GM18907 (cell line): ENCODE measurements at regions not wholly inside any gene's neighbourhood (a gene's known extent, or its start where the extent isn't known, plus 50 kb on each side); places are given as distances from the start of the nearest gene placed in this dataset.

Source experiments
- ATAC-seq: cut with Tn5 transposase; IDR thresholded peaks from one replicate; pipeline ENCODE4 v1.9.1; 2021; ENCODE audit warnings: mild to moderate bottlenecking, moderate library complexity; ENCODE audit not compliant: unreplicated experiment

DNA sequence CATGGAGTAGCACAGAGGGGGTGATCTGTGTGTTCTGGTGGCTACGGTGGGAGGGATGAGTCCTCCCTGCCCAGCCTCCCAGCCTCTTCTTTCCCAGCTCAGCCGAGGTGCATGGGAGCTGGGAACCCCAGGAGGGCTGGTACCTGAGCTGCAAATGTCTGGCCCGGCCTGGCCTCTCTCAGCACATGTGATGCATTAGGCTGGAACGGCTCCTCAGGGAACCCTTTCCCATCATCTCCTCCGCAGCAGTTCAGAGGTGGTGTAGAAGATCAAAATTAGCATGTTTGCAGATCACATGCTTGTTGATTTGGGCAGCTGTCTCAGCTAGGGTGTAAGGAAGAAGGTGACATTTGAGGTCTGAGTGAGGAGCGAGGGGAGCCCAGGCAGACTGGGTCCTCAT, 126.6 kb downstream of the EMX2 start:
- no peak for ATAC-seq

DNA sequence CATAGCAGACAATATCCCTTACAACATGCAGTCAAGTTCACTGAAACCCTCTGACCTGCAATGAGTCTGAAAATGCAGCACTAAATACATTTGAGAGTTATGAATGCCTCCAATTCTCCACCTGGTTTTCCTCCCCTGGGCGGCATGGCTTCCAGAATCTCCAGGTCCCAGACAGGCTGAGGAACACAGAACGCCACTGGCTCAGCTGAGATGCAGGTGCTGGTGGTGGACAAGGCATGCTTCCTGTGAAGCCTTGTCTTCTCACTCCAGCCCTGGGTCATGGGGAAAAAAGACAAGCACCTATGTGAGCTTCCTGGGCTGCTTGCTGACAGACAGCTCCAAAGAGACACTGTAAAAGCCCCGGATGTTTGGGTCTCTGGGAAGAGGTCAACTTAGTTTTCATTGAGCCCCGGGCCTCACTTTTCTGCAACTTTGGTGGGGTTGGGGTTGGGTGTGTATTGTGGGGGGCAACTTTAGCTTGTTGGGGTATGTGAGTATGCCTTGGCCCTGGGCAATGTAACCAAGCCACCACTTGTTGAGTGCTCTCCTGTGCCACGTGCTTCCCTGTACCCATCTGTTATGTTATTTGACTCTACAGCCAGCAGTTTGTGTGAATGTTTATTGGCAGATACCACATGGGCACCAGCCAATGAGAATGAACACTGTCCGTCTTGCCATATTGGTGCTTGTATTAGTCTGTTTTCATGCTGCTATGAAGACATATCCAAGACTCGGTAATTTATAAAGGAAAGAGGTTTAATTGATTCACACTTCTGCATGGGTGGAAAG, 127.8 kb downstream of the EMX2 start:
- ATAC-seq: no peak

DNA sequence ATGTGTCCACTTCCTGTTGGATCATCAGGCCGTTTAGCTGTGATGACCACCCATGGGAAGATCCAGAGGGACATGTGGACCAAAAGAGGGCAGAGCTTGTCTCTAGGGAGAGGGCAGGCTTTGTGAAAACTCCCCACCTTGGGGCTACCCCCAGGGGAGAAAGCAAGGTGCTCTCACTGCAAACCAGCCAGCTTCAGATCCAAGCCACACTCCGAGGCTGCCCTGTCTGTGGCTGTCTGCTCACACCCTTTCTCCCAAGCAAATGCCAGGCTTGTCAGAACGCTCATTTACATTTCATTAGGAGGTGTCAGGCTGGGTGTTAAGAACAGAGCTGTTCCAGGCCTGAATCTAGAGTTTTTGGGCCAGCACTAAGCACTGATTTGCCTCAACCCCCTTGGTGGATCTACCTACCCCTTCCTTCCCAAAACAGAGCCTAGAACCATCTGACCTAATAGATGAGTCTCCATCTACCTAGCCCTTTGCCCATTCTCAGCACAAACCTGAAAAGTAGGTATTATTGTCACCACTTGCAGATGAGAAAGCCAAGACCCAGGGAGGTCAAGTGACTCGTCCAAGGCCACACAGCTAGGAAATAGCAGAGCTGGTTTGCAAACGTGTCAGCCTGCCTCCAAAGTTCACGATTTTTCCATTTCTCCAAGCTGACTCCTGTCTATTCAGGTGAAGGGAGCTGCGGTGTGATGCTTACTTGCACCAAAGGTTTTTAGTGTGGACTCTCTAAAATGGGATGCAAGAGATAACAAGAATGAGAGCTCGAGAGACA, 130.9 kb downstream of the EMX2 start:
- ATAC-seq: no peak

DNA sequence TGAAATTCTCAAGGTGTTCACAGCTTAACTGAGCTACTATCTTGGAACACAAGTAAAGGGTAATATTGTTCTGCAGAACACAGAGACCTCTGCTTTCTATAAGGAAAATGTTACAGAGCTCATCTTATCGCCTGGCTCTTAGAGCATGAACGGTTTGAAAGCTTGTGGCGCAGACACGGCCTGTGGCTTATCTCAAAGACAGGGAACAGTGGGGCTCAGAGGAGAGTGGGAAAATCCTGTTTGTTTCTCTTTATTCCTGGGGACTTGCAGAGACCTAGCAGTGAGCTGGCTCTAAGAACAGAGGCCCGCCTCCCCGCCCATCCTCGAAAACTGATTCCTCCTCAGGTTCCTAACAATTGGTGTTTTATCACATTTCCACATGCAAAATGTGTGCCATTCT, 131.7 kb downstream of the EMX2 start:
- ATAC-seq: no peak

DNA sequence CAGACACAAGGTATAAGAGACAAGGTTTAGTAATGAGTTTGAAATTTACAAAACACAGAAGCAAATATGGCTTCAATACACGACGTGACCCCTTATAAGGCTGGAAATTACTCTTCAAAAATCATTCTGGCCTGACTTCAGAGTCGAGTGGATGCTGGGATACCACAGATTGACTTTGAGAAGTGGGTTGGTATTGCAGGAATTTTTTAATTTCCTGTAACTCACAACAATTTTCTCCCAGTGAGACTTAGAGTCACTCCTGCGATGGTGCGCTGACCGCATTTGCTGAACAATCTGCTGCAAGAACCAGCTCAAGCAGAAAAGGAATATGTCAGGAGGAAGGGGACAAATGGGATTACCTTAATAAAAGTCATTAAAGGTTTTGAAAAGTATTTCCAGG, 132.1 kb downstream of the EMX2 start:
- ATAC-seq: no peak

DNA sequence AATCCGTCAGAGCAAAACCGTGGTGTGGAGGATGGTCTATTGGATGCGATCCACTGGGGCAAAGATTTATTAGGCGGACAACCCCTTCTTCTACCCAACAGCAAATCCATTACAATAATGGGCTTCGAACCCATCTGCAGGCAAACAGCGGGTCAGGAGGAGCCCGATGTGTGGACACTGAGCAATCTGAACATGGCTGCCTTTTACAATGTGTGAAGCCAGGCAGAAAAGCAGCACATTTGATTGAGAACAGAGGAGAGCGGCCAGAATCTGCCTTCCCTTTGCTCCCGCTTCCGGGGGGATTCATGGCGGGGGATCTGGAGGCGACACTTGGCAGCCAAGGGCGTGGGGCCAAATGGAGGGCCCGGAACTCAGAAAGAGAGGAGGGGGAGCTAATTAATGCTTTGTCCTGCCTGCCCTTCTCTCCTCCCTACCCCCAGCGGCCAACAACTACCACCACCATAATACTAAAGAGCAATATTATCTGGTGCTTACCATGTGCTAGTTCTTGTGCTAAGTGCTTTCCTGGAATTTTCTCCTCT, 133.0 kb downstream of the EMX2 start:
- ATAC-seq: no peak

DNA sequence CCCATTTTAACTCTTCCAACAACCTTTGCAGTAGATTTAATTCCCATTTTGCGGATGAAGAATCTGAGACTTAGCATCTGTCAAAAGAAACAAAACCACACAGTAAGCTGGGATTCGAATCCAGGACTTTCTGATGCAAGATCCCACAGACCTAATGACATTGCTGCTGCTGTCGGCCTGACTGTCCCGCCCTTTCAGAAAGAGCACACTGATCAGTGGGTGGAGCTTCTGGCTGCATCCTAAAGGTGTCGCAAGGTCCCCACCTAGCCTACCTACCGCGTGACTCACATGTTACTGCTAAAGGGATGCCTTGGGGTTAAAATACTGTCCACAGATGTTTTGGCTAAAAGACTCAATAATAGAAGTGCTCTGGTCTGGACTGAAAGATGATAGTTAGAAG, 134.7 kb downstream of the EMX2 start:
- ATAC-seq: no peak

DNA sequence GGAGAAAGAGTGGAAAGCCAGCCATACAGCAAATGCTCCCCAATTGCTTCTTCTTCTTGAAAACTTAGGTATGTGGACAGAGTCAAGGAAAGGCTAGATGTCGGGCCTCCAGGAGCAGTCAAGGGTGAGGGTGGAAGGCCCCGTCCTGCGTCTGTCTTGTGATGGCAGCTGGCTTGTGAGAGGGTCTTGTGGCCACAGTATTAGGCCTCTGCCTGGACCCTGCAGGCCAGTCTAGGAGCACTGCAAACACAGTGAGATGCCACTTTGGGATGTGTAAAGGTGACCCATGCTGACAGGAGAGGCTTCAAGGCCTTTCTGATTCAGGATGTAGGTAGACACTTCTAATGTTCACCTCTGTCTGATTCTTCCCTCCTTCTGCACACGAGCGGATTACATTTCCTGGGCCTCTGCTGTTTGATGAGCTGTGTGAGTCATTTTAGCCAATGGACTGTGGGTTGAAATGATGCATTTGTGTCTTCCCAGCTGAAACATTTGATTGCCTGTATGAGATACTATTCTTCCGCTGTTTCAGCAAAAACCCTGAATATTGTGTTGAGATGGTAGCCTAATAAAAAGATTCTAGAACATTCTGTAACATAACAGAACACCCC, 135.4 kb downstream of the EMX2 start:
- no peak for ATAC-seq

DNA sequence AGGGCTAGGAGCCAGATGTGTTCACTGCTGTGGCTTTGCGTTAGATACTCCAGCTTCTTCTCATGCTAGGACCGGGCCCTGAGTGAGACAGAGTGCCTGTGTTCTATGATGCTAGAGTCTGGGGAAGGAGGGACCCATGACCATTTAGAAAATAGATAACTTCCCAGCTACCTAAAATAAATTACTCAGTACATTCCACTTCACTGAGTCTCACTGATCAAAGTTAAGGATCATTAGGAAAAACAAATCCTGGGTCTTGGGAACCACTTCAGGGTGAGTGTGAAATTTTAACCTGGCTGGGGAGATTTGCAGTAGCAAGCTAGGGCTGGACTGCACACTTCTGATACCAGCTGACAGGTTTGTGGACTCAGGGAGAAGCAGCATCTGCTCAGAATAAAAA, 138.1 kb downstream of the EMX2 start:
- ATAC-seq: no peak

DNA sequence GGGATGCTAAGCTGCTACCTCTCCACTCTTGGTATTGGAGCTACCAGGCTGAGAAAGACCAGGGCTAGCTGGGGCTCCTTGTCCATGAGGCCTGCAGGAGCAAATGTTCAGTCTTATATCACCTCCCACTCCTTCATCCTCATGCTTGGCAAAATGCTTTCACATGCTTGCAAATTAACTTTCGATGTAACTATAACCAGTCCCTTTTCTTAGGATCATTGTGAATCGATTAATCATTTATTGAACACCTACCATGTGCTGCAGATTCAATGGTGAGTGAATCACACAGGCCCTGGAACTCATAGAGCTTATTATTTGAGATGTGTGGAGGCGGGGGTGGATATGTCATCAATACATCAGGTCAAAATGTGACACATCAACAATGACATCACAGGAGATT, 138.6 kb downstream of the EMX2 start:
- no peak for ATAC-seq

DNA sequence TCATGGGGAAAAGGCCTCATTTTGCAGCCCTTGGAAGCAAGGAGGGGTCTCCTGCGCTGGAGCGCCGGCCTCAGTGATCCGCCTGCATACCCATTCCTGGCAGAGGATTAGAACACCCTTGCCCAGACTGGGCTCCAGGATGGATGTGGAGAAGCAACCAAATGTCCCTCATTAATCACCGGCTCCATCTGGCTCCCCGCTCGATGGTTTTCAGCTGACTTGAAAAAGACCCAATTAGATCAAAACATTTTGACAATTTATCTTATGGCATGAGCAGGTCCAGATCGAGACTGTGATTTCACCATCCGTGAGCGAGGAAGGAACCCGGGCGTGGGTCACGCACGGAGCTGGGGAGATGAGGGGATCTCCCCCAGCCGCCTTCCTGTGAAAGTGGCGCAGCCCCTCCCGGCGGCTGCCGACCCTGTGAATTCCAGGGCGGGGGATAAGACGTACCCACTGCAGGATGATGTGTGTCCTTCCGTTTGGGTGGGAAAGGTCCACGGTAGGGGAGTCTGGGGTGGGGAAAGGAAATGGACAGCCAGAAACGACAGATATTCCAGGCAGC, 141.6 kb downstream of the EMX2 start:
- ATAC-seq: no peak

DNA sequence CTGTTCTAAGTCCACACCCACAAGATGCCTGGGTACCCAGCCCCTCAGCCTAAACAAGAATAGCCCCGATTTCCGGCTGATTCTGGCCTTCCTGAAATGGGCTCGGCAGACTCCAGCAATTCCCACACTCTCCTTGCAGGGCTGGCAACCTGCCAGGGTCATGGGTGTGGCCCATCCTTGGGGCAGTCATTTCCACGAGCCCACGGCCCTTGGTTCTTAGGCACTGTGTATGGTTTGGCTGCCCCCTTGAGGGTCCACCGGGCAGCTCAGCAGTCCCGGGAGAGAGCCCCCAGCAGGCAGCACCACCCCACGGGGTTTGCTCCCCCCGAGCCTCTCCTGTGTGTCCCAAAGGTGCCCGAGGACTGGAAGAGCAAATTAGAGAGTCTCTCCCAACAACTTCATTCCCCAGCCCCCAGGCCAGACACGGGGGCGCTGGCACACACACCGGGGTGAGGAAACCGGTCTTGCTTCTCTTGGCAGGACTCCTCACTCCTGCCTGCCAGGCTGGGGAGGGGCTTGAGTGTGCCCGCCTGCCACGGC, 142.2 kb downstream of the EMX2 start:
- no peak for ATAC-seq

DNA sequence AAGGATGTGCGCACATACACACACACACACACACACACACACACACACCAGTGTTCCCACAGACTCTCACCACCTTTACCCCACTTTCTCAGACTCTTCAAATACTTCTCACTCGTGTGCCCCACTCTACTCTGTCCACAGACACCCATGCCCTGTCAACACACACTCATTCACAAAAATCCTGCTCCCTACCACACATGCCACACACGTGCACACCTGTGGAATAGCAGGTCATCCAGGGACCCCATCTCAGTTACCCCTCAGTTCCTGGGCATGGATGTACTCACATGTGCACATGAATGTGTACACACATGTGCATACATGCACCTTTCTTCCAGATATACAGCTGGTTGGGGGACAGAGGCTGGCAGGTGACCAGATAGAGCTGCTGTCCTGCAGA, 142.9 kb downstream of the EMX2 start:
- ATAC-seq: no peak

DNA sequence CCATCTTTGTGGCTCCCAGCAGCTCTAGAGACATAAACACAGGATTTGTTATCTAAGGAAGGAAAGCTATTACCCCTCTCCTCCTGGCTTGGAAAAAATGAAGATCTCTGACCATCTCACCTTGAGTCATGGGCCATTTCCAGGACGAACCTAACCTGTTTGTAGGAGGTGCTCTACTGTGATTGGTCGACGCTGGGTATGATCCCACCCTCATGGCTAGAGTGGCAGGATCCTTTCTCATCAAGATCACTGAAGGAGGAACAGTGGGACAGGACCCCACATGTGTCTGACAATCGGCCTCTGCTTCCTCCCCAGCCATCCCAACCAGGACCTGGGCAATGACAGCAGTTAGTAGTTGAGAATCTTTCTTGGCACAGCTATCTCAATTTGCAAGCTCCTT, 144.1 kb downstream of the EMX2 start:
- no peak for ATAC-seq

DNA sequence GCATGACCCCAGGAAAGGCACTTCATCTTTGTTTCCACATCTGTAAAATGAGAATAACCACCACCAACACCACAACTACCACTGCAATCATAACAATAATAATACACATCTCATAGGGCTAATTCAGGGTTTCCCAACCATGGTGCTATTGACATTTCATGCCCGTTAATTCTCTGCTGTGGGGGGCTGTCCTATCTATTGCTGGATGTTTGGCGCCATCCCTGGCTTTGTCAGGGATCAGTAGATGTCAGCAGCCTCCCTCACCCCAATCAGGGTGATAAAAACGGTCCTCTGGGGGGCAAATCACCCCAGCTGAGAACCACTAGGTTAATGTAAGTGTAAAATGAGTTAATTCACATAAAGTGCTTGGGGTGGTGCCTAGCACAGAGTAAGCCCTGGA, 145.8 kb downstream of the EMX2 start:
- no peak for ATAC-seq

DNA sequence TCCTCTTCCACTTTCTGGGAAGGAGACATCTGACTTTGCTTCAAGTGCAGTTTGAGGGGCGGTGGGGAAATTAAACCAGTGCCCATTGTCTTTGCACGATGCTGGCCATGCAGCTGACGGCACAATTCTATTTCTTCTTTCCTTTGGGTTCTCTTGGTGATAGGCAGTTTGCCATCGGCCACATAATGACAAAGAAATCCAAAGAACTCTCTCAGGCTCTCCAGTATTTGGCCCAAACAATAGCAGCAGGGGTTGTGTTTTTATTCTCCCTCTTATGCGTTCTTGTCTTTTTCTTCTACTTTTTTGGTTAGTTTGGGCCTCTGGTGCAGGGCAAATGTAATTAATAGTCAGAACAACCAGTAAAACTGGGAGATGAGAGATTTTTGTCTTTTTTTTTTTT, 147.0 kb downstream of the EMX2 start:
- no peak for ATAC-seq

DNA sequence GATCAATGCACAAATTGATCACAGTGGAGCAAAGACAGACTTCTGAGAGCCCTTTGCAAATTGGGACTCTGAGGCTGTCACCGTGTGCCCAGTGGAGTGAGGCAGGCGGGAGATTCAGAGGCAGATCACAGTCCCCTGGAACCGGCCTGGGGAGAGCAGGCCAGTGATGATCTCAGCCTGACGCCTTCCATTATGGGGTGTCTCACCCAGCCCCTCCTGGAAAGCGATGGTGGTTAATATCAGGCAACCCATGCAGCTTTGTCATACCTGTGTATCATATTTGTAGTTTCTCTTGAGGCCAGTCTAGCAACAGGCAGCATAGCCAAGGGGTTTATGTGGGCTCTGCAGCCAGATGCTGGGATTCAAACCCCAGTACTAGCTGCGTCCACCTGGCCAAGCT, 147.8 kb downstream of the EMX2 start:
- no peak for ATAC-seq

DNA sequence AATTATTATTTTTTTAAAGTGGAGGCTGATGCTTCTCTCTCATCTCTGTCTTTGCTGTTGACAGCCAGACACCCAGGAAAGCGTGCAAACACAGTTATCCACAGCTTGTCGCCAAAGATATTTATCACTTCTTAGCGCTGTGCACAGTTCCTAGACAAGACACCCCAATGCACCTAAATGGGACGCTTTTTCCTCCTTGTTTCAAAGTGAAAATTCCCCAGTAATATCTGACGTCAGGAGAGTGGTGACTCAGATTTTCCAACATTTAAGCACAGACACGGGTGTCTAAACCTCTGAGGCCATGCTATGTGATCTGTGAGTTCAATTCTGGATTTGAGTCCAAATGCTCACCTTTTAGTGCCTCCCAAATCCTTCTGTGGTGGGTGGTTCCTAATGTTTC, 151.6 kb downstream of the EMX2 start:
- ATAC-seq: no peak

DNA sequence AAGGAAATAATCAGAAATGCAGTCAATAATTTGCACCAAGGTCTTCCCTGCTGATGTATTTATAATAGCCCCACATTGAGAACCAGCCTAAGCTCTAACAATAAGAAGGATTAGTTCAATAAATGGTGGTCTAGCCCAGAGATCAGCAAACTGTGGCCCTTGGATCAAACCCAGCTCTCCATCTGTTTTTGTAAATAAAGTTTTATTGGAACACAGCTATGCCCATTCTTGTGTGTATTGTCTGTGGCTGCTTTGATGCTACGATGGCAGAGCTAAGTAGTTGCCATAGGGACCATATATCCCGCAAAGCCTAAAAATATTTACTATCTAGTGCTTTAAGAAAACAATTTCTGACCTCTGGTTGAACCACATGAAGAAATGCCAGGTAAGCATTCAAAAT, 154.9 kb downstream of the EMX2 start:
- no peak for ATAC-seq

DNA sequence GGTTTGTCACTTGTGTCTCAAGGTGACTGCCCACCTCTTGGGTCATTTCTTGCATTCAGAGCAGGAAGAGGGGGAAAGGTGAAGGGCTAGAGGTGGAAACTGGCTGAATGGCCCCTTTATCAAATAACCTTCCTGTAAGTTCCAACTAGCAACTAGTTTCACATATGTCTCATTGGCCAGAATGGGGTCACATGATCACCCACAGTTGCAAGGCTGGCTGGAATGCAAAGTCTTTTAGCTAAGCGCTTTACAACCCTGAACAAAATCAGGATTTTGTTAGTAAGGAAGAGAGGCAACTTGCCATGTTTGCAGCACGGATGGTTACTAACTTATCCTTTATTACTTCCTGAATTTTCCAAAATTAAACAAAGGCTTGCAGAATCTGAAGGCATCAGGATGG, 156.3 kb downstream of the EMX2 start:
- ATAC-seq: no peak

DNA sequence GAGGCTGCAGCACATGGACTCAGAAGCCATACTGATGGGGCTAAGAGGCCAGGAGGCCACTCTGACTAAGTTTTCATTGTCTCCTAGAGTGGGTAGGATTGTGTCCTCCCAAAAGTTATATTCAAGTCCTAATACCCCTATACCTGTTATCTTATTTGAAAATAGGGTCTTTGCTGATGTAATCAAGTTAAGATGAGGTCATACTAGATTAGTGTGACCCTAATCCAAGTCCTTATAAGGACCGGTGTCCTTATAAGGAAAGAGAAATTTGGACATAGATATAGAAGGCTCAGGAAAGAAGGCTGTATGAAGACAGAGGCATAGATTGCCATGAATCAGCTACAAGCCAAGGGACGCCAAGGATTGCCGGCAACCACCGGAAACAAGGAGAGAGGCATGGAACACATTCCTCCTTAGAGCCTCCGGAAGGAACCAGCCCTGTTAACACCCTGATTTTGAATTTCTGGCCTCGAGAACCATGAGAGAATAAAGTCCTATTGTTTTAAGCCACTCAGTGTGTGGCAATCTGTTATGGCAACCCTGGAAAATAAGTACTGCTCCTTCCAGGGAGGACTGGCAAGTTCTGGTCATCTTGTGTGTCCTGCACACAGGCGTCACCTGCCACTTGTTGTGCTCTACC, 157.0 kb downstream of the EMX2 start:
- no peak for ATAC-seq
